Testis (tissue), 2 donors: ENCODE measurements at regions not wholly inside any gene's neighbourhood (a gene's known extent, or its start where the extent isn't known, plus 50 kb on each side); places are given as distances from the start of the nearest gene placed in this dataset.

Experiments used
- CTCF ChIP-seq, 3 experiments: fragments of 450-650 bp in 2 of 3; fragments of 200-600 bp in 1 of 3; sonication (generic) in 1 of 3; IDR thresholded peaks; one replicate each; pipeline ENCODE4 v1.5.1; 2016 to 2019; ENCODE audit warnings: antibody characterized with exemption in 3 of 3, mild to moderate bottlenecking in 2 of 3, moderate library complexity in 1 of 3
- POLR2A ChIP-seq: fragments of 450-650 bp; IDR thresholded peaks from one replicate; pipeline ENCODE4 v1.6.1; 2017; ENCODE audit warnings: antibody characterized with exemption, mild to moderate bottlenecking, moderate library complexity

GRCh38 chr9:127558581-127559246 lies 53.4 kb upstream of the STXBP1 start:
- TF ChIP-seq CTCF (IDR thresholded peaks at IDR 0.05) (no peak), POLR2A (no peak)
